Neural crest cell (in vitro differentiated cells): ENCODE measurements at regions not wholly inside any gene's neighbourhood (a gene's known extent, or its start where the extent isn't known, plus 50 kb on each side); places are given as distances from the start of the nearest gene placed in this dataset.
"Not testable (repeated sequence)": the region's sequence is repeated elsewhere in the genome, so short reads cannot be mapped to it uniquely, and the experiment has no call there.

ENCODE experiments used
- DNase-seq: peaks from one replicate; pipeline ENCODE4 v3.0.0; 2021; ENCODE audit warnings: low read depth, mixed read lengths, low spot score
- H3K27ac Mint-ChIP-seq: one replicate; pipeline ENCODE4 v1.8.0; 2021; ENCODE audit warnings: mild to moderate bottlenecking, mixed read lengths; ENCODE audit not compliant: unreplicated experiment
- H3K27me3 Mint-ChIP-seq: 2 replicates; pipeline ENCODE4 v1.8.0; 2021; ENCODE audit warnings: low read depth, mild to moderate bottlenecking, mixed read lengths
- H3K36me3 Mint-ChIP-seq: 2 replicates; pipeline ENCODE4 v1.8.0; 2021; ENCODE audit warnings: low read depth, mild to moderate bottlenecking, mixed read lengths
- H3K4me1 Mint-ChIP-seq: 2 replicates; pipeline ENCODE4 v1.8.0; 2021; ENCODE audit warnings: mixed read lengths
- H3K4me3 Mint-ChIP-seq: one replicate; pipeline ENCODE4 v1.8.0; 2021; ENCODE audit warnings: mild to moderate bottlenecking, mixed read lengths
- H3K9me3 Mint-ChIP-seq: 2 replicates; pipeline ENCODE4 v1.8.0; 2021; ENCODE audit warnings: mixed read lengths
- TF ChIP-seq, protein P1 (sequence below): fragments of 200-600 bp; sonication (generic); conservative IDR thresholded peaks from 2 replicates; pipeline ENCODE4 v1.5.0; 2021; ENCODE audit warnings: antibody characterized with exemption, mild to moderate bottlenecking

DNA sequence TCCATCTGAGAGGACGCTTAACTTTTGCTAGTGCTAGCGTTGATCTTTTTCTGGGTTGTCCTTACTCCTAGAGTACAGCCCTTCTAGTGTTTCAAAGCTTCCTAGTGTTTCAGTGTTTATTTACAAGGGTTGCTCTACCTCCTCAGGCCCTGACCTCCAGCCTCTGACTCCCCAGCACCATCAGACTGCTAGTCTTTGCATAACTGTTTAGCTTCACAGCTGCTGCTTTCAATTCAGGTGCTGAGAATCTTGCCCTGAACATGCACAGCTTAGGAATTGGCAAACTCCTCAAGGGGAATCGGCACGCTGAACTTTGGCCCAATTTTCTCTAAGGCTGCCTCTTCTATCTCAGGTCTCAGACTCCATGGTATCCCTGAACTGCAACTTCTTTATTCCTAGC lies 52.9 kb downstream of the OR52B4 start:
- not testable (repeated sequence) for H3K27ac Mint-ChIP-seq, H3K4me1 Mint-ChIP-seq, H3K27me3 Mint-ChIP-seq, H3K36me3 Mint-ChIP-seq, H3K9me3 Mint-ChIP-seq, DNase-seq, H3K4me3 Mint-ChIP-seq

DNA sequence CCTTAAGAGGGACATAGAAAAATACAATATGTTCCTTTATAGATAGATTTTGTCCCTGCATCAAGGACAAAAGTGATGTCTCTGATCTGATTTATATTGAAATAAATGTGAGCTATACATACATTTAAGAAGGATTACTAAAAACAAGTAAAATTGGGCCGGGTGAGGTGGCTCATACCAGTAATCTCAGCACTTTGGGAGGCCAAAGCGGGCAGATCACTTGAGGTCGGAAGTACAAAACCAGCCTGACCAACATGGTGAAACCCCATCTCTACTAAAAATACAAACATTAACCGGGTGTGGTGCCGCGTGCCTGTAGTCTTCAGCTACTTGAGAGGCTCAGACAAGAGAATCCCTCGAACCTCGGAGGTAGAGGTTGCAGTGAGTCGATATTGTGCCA lies 91.0 kb downstream of the OR52B4 start:
- not testable (repeated sequence) for H3K9me3 Mint-ChIP-seq, DNase-seq, H3K27ac Mint-ChIP-seq, H3K4me3 Mint-ChIP-seq, H3K27me3 Mint-ChIP-seq, H3K4me1 Mint-ChIP-seq, H3K36me3 Mint-ChIP-seq

DNA sequence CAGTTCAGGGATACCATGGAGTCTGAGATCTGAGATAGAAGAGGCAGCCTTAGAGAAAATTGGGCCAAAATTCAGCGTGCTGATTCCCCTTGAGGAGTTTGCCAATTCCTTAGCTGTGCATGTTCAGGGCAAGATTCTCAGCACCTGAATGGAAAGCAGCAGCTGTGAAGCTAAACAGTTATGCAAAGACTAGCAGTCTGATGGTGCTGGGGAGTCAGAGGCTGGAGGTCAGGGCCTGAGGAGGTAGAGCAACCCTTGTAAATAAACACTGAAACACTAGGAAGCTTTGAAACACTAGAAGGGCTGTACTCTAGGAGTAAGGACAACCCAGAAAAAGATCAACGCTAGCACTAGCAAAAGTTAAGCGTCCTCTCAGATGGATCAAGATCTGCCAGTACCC lies 117.1 kb downstream of the OR52B4 start:
- not testable (repeated sequence) for H3K36me3 Mint-ChIP-seq, DNase-seq, H3K4me1 Mint-ChIP-seq, H3K27ac Mint-ChIP-seq, H3K9me3 Mint-ChIP-seq, H3K4me3 Mint-ChIP-seq
- H3K27me3 Mint-ChIP-seq = peaks cover 10% of the 10 kb centered on the region

DNA sequence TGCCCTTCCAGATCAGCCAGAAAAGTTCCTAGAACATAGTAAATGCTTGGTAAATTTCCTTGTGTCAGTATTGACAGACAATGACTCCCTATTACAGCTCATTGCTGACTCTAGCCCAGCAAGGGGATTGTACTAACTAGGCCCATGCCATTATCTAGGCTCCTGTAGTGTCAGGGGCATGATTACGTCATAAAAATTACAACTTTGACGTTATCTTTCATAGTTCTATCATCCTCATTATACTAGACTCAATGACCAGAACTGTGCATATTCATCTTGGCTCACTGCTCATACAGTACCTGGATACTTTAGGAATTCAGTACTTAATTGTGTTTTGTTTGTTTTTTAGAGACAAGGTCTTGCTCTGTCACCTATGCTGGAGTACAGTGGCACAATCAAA lies 118.7 kb downstream of the OR52B4 start:
- H3K4me3 Mint-ChIP-seq, H3K27ac Mint-ChIP-seq, H3K4me1 Mint-ChIP-seq, DNase-seq, H3K9me3 Mint-ChIP-seq, H3K36me3 Mint-ChIP-seq: not testable (repeated sequence)
- H3K27me3 Mint-ChIP-seq = peaks cover 10% of the 10 kb centered on the region

DNA sequence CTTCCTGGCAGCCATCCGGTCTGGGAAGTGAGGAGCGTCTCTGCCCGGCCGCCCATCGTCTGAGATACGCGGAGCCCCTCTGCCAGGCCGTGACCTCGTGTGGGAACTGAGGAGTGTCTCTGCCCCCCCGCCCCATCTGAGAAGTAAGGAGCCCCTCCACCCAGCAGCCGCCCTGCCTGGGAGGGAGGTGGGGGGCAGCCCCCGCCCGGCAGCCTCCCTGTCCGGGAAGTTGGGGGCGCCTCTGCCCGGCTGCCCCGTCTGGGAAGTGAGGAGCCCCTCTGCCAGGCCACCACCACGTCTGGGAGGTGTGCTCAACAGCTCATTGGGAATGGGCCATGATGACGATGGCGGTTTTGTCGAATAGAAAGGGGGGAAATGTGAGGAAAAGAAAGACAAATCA lies 130.4 kb downstream of the OR52B4 start:
- not testable (repeated sequence) for H3K4me3 Mint-ChIP-seq, H3K36me3 Mint-ChIP-seq, H3K4me1 Mint-ChIP-seq, DNase-seq, H3K9me3 Mint-ChIP-seq, H3K27ac Mint-ChIP-seq
- H3K27me3 Mint-ChIP-seq = peaks cover 24% of the 10 kb centered on the region

DNA sequence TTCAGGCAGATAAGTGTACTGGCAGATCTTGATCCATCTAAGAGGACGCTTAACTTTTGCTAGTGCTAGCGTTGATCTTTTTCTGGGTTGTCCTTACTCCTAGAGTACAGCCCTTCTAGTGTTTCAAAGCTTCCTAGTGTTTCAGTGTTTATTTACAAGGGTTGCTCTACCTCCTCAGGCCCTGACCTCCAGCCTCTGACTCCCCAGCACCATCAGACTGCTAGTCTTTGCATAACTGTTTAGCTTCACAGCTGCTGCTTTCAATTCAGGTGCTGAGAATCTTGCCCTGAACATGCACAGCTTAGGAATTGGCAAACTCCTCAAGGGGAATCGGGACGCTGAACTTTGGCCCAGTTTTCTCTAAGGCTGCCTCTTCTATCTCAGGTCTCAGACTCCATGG lies 124.3 kb downstream of the RRM1 start:
- Mint-ChIP-seq H3K27me3 (peaks cover 15% of the 10 kb centered on the region), H3K4me1 (peaks cover 12% of the 10 kb centered on the region)
- not testable (repeated sequence) for H3K36me3 Mint-ChIP-seq, H3K27ac Mint-ChIP-seq, H3K4me3 Mint-ChIP-seq, H3K9me3 Mint-ChIP-seq, DNase-seq

DNA sequence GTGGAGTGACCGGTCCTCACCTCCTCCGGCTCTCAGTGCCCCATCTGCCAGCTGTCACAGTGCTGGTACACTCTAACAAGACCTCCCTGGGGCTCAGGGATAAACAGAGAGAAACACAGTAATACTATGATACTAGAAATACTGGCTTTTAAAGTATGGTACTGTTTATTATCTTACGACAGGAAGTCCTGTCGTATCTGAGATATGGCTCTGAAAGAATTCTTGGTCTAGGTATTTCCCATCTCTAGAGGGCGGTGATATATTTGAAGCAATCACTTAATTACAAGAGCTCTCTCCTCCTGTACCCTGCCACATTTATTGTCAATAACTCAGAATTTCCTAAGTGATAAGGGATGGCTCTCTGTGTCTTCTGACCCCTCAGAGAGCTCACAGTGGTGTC lies 119.1 kb downstream of the RRM1 start:
- no peak overlapping the region for H3K27ac Mint-ChIP-seq
- no peak overlapping the region for H3K4me3 Mint-ChIP-seq
- no peaks in the 10 kb centered on the region for H3K36me3 Mint-ChIP-seq
- H3K9me3 Mint-ChIP-seq = peaks cover 2% of the 10 kb centered on the region
- H3K27me3 Mint-ChIP-seq = peaks cover 48% of the 10 kb centered on the region
- TF ChIP-seq, protein P1, sequence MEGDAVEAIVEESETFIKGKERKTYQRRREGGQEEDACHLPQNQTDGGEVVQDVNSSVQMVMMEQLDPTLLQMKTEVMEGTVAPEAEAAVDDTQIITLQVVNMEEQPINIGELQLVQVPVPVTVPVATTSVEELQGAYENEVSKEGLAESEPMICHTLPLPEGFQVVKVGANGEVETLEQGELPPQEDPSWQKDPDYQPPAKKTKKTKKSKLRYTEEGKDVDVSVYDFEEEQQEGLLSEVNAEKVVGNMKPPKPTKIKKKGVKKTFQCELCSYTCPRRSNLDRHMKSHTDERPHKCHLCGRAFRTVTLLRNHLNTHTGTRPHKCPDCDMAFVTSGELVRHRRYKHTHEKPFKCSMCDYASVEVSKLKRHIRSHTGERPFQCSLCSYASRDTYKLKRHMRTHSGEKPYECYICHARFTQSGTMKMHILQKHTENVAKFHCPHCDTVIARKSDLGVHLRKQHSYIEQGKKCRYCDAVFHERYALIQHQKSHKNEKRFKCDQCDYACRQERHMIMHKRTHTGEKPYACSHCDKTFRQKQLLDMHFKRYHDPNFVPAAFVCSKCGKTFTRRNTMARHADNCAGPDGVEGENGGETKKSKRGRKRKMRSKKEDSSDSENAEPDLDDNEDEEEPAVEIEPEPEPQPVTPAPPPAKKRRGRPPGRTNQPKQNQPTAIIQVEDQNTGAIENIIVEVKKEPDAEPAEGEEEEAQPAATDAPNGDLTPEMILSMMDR = no peak
- peaks cover 12% of the 10 kb centered on the region for H3K4me1 Mint-ChIP-seq
- no peak for DNase-seq

DNA sequence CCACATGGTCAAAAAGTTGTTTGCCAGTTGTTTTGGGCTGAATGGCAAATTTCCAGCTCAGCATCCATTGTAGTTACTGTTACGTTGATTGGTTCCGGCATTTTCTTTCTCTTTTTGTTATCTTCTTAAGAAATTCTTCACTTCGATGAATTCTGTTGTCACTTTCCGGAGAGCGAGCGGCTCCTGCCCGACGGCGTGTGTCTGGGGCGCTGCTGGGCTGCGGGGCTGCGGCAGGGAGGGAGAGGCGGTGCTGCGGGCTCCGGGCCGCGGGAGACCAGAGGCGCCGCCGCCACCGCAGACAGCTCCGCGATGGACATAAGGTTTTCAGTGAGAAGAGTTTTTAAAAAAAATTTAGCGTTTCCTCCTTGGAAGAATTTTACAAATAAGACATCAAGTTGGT lies 117.4 kb downstream of the RRM1 start:
- Mint-ChIP-seq H3K9me3 (peaks cover 2% of the 10 kb centered on the region), H3K36me3 (no peaks in the 10 kb centered on the region), H3K27me3 (peaks cover 48% of the 10 kb centered on the region), H3K4me1 (peaks cover 4% of the 10 kb centered on the region), H3K4me3 (no peak overlapping the region), H3K27ac (no peak overlapping the region)
- DNase-seq = no peak
- TF ChIP-seq, protein P1 = no peak
